HG03064 (cell line): ENCODE measurements at regions not wholly inside any gene's neighbourhood (a gene's known extent, or its start where the extent isn't known, plus 50 kb on each side); places are given as distances from the start of the nearest gene placed in this dataset.

Experiments
- ATAC-seq: cut with Tn5 transposase; IDR thresholded peaks from one replicate; pipeline ENCODE4 v1.9.1; 2021; ENCODE audit warnings: low read depth; ENCODE audit not compliant: unreplicated experiment

DNA sequence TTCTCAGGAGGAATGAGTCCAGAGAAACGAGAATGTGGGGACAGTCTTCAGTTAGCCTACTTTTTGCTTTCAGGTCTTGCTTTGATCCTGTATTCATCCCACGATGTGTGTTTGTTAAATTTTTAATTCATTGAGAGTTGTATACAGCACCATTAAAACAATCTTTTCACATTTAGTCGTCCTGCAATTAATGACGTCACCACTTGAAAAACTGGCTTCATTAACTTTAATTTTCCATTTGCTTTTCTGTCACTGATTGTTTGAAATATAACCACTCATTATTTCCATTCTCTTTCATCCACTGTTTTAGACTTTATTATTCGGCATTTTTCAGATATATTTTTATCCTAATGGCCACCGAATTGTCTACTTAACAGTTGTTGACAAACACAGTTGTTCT lies 146.9 kb downstream of the TFEC start:
- no peak for ATAC-seq

- ATAC-seq = no peak
These were observed 149.1 kb downstream of the TFEC start for GRCh38 chr7:115881476-115881875.

DNA sequence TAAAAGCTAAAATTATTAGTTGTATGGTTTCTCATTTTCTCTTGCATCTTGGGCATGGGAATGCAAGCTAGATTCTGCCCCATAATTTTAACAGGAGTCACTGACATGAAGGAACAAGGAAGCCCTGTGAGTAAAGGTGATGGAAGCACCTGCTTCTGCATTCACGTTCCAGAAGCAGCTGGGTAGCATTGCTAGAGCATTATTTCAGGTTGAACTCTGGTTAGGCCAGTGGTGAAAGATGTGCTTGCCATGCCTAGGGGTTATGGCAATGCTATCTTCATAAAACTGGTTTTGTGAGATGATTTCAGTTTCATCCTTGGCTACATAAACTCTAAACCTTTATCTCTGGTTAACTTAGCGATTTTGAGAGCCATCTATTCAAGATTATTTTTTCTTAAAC lies 151.4 kb downstream of the TFEC start:
- no peak for ATAC-seq

DNA sequence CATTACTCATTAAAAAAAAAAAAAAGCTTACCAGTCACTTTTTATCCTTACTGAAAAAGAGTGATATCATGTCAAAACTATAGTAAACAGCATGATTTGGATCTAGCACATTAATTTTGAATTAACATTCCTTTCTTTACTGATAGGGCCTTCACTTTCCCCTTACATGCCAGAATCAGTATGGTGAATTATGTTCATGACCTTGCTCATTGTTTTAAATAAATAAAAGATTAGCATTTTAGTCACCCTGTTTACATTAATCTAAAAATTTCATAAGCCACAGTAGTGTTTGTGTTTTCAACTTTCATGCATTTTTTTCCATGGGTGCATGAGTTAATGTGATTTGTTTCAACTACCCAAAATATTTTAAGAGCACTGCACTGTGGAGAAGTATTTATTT lies 160.8 kb downstream of the TFEC start:
- ATAC-seq = no peak

DNA sequence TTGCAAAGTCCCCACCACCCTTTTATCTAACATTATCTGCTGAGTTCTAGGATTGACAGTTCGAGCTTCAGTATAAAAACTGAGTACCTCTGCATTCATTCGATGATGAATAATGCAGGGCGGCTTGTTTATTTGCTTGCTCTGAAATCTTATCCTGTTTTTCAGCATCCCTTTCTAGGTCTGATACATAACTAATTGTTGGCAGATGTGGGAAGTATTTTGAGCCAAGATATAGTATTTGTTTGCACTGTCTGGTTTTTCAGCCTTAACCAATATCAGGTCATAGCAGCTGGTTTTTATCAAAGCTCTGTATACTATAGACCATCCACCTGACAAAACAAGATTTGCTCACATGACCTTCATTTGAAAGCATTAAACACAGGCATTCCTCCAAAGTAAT lies 161.4 kb downstream of the TFEC start:
- ATAC-seq = no peak

DNA sequence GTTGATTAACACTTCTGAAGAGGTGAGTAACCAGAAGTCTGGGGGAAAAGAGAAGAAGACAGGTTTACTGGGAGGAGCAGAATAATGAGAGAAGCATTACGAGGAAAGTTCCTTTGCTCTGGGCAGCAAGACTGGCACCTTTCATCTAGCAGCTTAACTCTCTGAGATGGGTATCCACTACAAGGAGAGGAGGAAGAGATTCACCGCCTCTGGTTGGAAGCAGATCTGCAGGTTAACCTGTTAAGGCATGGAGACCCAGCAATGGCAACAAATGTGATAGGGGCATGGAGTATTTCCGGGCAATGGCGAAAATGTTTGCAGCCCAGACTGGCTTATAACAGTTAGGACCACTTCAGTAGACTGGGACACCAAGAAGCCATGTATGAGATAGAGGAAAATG lies 162.2 kb downstream of the TFEC start:
- ATAC-seq = no peak

GRCh38 chr7:115864082-115864481 lies 166.5 kb downstream of the TFEC start:
- no peak for ATAC-seq

- ATAC-seq = no peak
These were observed 179.3 kb downstream of the TFEC start for GRCh38 chr7:115851291-115851690.

GRCh38 chr7:115850774-115851173 lies 179.8 kb downstream of the TFEC start:
- no peak for ATAC-seq

- no peak for ATAC-seq
These were observed 185.7 kb downstream of the TFEC start for GRCh38 chr7:115844857-115845256.

DNA sequence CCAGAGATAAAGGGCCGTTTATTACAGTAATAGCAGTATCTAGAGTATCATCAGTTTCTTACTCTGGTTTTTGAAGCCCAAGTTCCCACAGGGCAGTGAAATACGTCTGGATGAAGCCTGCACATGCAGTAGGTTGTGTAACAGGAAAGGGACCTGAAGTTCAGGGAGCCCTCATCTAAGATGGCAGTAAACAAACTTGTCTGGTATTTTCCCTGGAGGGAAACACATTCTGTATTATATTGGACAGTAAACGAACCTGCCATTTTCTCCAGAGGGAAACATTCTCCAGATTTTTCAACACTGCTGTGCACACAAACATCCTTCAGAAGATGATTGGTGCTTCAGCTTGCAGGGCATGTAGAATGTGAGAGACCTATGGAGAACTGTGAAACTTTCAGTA lies 189.9 kb downstream of the TFEC start:
- ATAC-seq = no peak

DNA sequence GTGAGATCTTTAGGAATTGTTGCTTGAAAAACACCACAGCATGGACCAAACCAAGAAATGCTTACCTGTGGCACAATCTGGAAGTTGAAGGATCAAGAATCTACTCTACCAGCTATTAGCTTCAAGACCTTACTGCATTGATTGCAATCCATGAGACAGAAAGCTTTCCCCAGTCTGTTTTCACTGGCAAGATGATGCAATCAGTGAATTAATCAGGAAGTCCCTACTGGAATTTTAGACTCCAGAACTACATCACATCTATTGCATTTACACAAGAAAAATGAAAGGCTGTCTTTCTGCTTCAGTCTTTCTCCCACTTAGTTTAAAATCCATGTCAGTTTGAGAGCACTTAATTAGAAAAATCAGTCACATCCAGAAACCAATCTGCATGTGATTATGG lies 191.7 kb downstream of the TFEC start:
- no peak for ATAC-seq

GRCh38 chr7:115831371-115831770 lies 199.2 kb downstream of the TFEC start:
- ATAC-seq = no peak

DNA sequence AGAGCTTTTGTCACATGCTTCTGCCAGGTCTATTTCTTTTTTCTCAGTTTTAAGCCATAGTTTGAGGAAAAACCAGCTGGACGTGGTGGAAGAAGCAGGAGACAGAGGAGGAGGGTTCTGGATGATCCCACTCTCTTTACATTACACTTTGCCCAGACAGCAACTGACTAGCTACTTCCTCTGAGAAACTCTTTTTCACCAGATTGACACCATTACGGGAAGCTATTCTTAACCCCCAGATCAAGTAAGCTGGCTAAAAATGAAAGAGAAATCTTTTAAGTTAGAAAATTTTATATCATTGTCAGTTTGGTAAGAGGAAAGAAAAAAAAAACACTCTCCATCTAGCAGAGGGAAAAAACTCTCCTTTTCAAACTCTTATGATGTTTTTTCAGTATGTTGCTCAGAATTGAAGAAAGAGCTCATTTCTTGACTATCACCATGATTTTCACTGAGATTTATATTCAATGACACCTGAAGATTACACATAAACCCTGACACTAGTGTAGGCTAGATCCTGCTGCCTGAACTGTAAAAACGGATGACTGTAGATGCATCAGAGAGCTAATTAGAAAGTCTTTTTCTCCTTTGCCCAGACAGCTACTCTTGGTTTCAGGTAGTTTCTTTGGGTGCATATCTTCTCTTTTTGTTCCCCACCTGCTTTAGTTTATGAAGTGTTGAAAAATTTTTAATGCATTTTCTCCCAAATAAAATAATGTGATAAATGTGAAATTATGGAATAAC lies 203.1 kb downstream of the TFEC start:
- ATAC-seq = peak; percentile 62

GRCh38 chr7:115825456-115826115 lies 205.0 kb downstream of the TFEC start:
- no peak for ATAC-seq

DNA sequence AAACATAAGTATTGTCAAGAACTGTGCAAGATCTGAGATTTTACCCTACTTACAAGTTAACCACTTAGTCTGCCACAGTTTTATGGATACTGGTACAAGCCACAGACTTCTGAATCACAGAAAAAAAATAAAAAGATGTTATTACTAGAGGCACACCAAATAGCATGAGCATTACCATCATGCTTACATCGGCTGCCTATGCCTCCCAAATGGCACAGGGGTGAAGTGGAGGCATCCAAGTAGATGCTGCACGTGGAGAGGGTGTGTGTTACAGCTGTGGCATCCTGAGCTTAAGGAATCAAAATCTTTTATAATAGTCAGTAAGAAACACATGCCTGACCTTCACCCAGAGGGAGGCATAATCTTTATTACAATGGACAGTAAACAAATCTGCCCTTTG lies 207.8 kb downstream of the TFEC start:
- no peak for ATAC-seq

- ATAC-seq = no peak
These were observed 208.2 kb downstream of the TFEC start for GRCh38 chr7:115822380-115822779.

- ATAC-seq = no peak
These were observed 214.1 kb downstream of the TFEC start for GRCh38 chr7:115816318-115816974.

- no peak for ATAC-seq
These were observed 217.8 kb downstream of the TFEC start for GRCh38 chr7:115812794-115813193.

GRCh38 chr7:115805458-115805857 lies 225.1 kb downstream of the TFEC start:
- no peak for ATAC-seq

- ATAC-seq = no peak
These were observed 228.1 kb downstream of the TFEC start for GRCh38 chr7:115802415-115802814.

DNA sequence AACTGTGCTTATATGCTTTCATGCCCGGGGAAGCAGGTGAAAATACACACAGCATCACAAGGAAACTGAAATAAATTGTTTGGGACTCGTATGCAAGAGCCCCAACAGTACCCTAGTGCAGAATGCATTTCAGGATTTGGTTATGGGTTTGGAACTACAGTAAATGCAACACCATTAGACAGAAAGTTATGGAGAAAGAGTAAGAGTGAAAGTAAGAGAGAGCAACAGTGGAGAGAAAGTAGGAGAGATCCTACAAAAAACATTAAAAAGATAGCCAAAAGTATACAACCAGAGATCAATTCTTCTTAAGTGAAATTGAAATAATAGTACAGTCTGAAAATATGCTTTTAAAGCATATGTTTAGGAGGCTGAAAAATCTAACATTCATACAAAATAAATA lies 231.1 kb downstream of the TFEC start:
- ATAC-seq = no peak
